Endodermal cell (in vitro differentiated cells): ENCODE measurements at regions not wholly inside any gene's neighbourhood (a gene's known extent, or its start where the extent isn't known, plus 50 kb on each side); places are given as distances from the start of the nearest gene placed in this dataset.

ENCODE experiments used
- DNase-seq: peaks from one replicate; pipeline ENCODE4 v3.0.0-alpha.2; 2017
- H3K27ac ChIP-seq: 2 replicates; pipeline ENCODE4 v1.5.1; 2013; ENCODE audit warnings: mild to moderate bottlenecking, low read depth, low read length, moderate library complexity
- H3K27me3 ChIP-seq: 2 replicates; pipeline ENCODE4 v1.6.1; 2013; ENCODE audit warnings: mild to moderate bottlenecking, low read length, moderate library complexity; ENCODE audit not compliant: insufficient read depth, control insufficient read depth, poor library complexity, severe bottlenecking
- H3K36me3 ChIP-seq: 2 replicates; pipeline ENCODE4 v1.7.0; 2013; ENCODE audit warnings: mild to moderate bottlenecking, low read length, moderate library complexity; ENCODE audit not compliant: control insufficient read depth, insufficient read depth
- H3K4me1 ChIP-seq: one replicate; pipeline ENCODE4 v1.7.0; 2013; ENCODE audit warnings: low read length; ENCODE audit not compliant: control insufficient read depth, insufficient read depth
- H3K4me3 ChIP-seq: 2 replicates; pipeline ENCODE4 v1.5.1; 2013; ENCODE audit warnings: mild to moderate bottlenecking, low read length, moderate library complexity
- H3K9ac ChIP-seq: 2 replicates; pipeline ENCODE4 v1.6.1; 2013; ENCODE audit warnings: mild to moderate bottlenecking, low read length, moderate library complexity; ENCODE audit not compliant: poor library complexity, severe bottlenecking; ENCODE audit errors: extremely low read depth
- H3K9me3 ChIP-seq: 2 replicates; pipeline ENCODE4 v1.6.1; 2013; ENCODE audit warnings: mild to moderate bottlenecking, low read length, moderate library complexity; ENCODE audit not compliant: control insufficient read depth
- H3K27ac Mint-ChIP-seq: 2 replicates; pipeline ENCODE4 v1.8.0; 2020; ENCODE audit warnings: mixed read lengths
- H3K27me3 Mint-ChIP-seq: 2 replicates; pipeline ENCODE4 v1.8.0; 2021; ENCODE audit warnings: mild to moderate bottlenecking, mixed read lengths; ENCODE audit not compliant: insufficient read depth
- H3K36me3 Mint-ChIP-seq: 2 replicates; pipeline ENCODE4 v1.8.0; 2020; ENCODE audit warnings: low read depth, mixed read lengths
- H3K4me1 Mint-ChIP-seq: 2 replicates; pipeline ENCODE4 v1.8.0; 2020; ENCODE audit warnings: mixed read lengths
- H3K4me3 Mint-ChIP-seq: 2 replicates; pipeline ENCODE4 v1.8.0; 2020; ENCODE audit warnings: mild to moderate bottlenecking, moderate library complexity, mixed read lengths
- H3K9me3 Mint-ChIP-seq: 2 replicates; pipeline ENCODE4 v1.8.0; 2020; ENCODE audit warnings: mild to moderate bottlenecking, mixed read lengths
- WGBS, 2 experiments: methylation state at CpG; one replicate each; pipeline versions ENCODE4 v1.1.5 to v1.1.7; 2013; ENCODE audit warnings: missing lambda C conversion rate in 2 of 2, mixed read lengths in 1 of 2; ENCODE audit not compliant: insufficient coverage in 1 of 2, insufficient read length in 1 of 2; 5-methylcytosine and 5-hydroxymethylcytosine counted together
- TF ChIP-seq, protein P1 (sequence below): fragments of 200-600 bp; sonication (generic); conservative IDR thresholded peaks from 2 replicates; pipeline ENCODE4 v1.5.0; 2021; ENCODE audit warnings: antibody characterized with exemption, mild to moderate bottlenecking

DNA sequence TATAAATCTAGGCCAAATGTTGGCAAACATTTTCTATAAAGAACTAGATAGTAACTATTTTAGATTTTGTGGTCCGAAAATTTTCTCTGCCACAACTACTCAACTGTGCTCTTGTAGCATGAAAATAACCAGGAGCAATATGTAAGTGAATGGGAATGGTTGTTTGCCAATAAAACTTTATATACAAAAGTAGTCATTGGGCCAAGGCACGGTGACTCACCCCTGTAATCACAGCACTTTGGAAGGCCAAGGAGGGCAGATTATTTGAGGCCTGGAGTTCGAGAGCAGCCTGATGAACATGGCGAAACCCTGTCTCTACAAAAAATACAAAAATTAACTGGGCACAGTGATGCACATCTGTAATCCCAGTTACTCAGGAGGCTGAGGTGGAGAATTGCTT, 617.1 kb downstream of the EPM2A start:
- Histone ChIP-seq H3K9ac (no peak overlapping the region), H3K4me3 (no peak overlapping the region), H3K9me3 (no peaks in the 10 kb centered on the region), H3K4me1 (no peaks in the 10 kb centered on the region), H3K27me3 (no peaks in the 10 kb centered on the region), H3K27ac (no peak overlapping the region), H3K36me3 (no peaks in the 10 kb centered on the region)
- DNase-seq, result no peak
- H3K9me3 Mint-ChIP-seq, result peaks cover 3% of the 10 kb centered on the region
- H3K27me3 Mint-ChIP-seq, result no peaks in the 10 kb centered on the region
- H3K27ac Mint-ChIP-seq, result no peak overlapping the region
- TF ChIP-seq, protein P1, sequence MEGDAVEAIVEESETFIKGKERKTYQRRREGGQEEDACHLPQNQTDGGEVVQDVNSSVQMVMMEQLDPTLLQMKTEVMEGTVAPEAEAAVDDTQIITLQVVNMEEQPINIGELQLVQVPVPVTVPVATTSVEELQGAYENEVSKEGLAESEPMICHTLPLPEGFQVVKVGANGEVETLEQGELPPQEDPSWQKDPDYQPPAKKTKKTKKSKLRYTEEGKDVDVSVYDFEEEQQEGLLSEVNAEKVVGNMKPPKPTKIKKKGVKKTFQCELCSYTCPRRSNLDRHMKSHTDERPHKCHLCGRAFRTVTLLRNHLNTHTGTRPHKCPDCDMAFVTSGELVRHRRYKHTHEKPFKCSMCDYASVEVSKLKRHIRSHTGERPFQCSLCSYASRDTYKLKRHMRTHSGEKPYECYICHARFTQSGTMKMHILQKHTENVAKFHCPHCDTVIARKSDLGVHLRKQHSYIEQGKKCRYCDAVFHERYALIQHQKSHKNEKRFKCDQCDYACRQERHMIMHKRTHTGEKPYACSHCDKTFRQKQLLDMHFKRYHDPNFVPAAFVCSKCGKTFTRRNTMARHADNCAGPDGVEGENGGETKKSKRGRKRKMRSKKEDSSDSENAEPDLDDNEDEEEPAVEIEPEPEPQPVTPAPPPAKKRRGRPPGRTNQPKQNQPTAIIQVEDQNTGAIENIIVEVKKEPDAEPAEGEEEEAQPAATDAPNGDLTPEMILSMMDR, result no peak
- H3K4me1 Mint-ChIP-seq, result no peaks in the 10 kb centered on the region
- H3K4me3 Mint-ChIP-seq, result no peak overlapping the region
- no peaks in the 10 kb centered on the region for H3K36me3 Mint-ChIP-seq
- WGBS, 2 experiments, result 92 to 96% methylated on average over 3 to 4 of the region's 4 CpGs

GRCh38 chr6:145119081-145119480, 616.2 kb downstream of the EPM2A start:
- H3K27ac Mint-ChIP-seq, result no peak overlapping the region
- Histone ChIP-seq H3K4me3 (no peak overlapping the region), H3K9ac (no peak overlapping the region), H3K36me3 (no peaks in the 10 kb centered on the region), H3K4me1 (no peaks in the 10 kb centered on the region), H3K27me3 (no peaks in the 10 kb centered on the region), H3K9me3 (no peaks in the 10 kb centered on the region), H3K27ac (no peak overlapping the region)
- H3K4me1 Mint-ChIP-seq, result no peaks in the 10 kb centered on the region
- H3K36me3 Mint-ChIP-seq, result no peaks in the 10 kb centered on the region
- WGBS, 2 experiments, result 86 to 96% methylated on average over 2 to 3 of the region's 4 CpGs
- DNase-seq, result no peak
- TF ChIP-seq, protein P1, result no peak
- peaks cover 4% of the 10 kb centered on the region for H3K9me3 Mint-ChIP-seq
- H3K4me3 Mint-ChIP-seq, result no peak overlapping the region
- H3K27me3 Mint-ChIP-seq, result no peaks in the 10 kb centered on the region

GRCh38 chr6:145132709-145133108, 602.6 kb downstream of the EPM2A start:
- H3K27ac ChIP-seq, result no peak overlapping the region
- H3K27ac Mint-ChIP-seq, result no peak overlapping the region
- no peak for DNase-seq
- no peak overlapping the region for H3K9ac ChIP-seq
- H3K36me3 ChIP-seq, result no peaks in the 10 kb centered on the region
- no peaks in the 10 kb centered on the region for H3K36me3 Mint-ChIP-seq
- TF ChIP-seq, protein P1, result no peak
- no peak overlapping the region for H3K4me3 ChIP-seq
- H3K27me3 ChIP-seq, result no peaks in the 10 kb centered on the region
- WGBS, 2 experiments, result 88% methylated on average over 2 of the region's 2 CpGs; no CpG with 5 or more reads in 1 of the 2 experiments
- peaks cover 9% of the 10 kb centered on the region for H3K9me3 ChIP-seq
- H3K27me3 Mint-ChIP-seq, result no peaks in the 10 kb centered on the region
- peaks cover 17% of the 10 kb centered on the region for H3K9me3 Mint-ChIP-seq
- no peaks in the 10 kb centered on the region for H3K4me1 Mint-ChIP-seq
- no peak overlapping the region for H3K4me3 Mint-ChIP-seq
- no peaks in the 10 kb centered on the region for H3K4me1 ChIP-seq
